ENCODE measurements at regions not wholly inside any gene's neighbourhood (a gene's known extent, or its start where the extent isn't known, plus 50 kb on each side); places are given as distances from the start of the nearest gene placed in this dataset.
"Not testable (repeated sequence)": the region's sequence is repeated elsewhere in the genome, so short reads cannot be mapped to it uniquely, and the experiment has no call there.

DNA sequence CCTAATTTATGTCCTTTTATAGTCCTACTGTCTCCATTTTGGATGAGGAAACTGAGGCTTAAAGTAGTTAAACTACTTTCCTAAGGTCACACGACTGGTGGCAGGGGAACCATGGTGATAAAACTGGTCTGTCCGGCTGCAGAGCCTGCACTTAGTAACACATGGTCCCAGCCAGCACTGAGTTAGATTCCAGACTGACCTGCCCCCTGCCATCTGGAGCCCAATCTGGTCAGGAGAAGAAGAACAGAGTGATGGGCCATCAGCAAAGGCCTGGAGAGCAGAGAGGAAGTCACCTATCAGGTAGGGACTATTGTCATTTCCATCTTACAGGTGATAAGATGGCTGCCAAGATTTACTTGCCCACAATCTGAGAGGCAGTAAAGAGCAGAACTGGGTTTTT is 86.6 kb upstream of the SLC25A48 start:
- CTCF ChIA-PET = no interaction called here
- H3K4me3 ChIP-seq (ENCODE audit: low read depth, low read length) = no peak overlapping the region
- TF ChIP-seq, protein P1, sequence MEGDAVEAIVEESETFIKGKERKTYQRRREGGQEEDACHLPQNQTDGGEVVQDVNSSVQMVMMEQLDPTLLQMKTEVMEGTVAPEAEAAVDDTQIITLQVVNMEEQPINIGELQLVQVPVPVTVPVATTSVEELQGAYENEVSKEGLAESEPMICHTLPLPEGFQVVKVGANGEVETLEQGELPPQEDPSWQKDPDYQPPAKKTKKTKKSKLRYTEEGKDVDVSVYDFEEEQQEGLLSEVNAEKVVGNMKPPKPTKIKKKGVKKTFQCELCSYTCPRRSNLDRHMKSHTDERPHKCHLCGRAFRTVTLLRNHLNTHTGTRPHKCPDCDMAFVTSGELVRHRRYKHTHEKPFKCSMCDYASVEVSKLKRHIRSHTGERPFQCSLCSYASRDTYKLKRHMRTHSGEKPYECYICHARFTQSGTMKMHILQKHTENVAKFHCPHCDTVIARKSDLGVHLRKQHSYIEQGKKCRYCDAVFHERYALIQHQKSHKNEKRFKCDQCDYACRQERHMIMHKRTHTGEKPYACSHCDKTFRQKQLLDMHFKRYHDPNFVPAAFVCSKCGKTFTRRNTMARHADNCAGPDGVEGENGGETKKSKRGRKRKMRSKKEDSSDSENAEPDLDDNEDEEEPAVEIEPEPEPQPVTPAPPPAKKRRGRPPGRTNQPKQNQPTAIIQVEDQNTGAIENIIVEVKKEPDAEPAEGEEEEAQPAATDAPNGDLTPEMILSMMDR (IDR thresholded peaks at IDR 0.05; ENCODE audit: low read depth, low read length) = no peak
- H3K27me3 ChIP-seq (ENCODE audit: control insufficient read depth, insufficient read depth, low read length) = no peaks in the 10 kb centered on the region
- peaks cover 2% of the 10 kb centered on the region; the same call in 1 of the 2 replicates for H3K9me3 ChIP-seq (ENCODE audit: control insufficient read depth, insufficient read depth, low read length)
- POLR2A ChIA-PET = no interaction called here
- no peak overlapping the region for H3K27ac ChIP-seq (ENCODE audit: low read depth, low read length)
- DNase-seq (ENCODE audit: low read depth, low spot score) = no peak

DNA sequence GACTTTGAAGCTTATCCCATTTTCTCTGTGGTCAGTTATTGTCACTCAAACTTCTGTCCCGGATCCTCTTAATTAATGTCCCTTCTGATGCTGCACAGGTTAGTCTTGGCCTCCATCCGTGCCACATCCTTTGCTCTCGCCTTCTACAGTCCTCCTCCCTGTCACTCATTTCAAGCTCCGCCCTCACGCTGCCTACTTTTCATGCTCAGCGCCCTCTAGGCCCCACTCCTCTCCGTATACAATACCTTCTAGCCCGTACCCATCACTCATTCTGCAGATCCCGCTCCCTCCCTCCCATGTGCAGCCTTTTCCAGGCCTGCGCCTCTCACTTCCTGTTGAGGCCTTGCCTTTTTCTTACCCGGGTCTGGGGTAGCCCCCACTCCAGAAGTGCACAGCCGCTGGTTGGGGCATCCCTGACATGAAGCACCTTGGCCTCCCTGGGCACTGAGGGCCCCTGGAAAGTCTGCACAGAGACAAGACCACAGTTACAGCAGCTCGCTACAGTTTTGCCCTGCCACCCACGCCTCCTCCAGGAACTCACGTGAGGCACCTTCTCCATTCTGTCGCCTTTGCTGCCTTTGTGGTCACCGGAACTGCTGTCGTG is 88.5 kb upstream of the SLC25A48 start:
- CTCF ChIA-PET = no interaction called here

DNA sequence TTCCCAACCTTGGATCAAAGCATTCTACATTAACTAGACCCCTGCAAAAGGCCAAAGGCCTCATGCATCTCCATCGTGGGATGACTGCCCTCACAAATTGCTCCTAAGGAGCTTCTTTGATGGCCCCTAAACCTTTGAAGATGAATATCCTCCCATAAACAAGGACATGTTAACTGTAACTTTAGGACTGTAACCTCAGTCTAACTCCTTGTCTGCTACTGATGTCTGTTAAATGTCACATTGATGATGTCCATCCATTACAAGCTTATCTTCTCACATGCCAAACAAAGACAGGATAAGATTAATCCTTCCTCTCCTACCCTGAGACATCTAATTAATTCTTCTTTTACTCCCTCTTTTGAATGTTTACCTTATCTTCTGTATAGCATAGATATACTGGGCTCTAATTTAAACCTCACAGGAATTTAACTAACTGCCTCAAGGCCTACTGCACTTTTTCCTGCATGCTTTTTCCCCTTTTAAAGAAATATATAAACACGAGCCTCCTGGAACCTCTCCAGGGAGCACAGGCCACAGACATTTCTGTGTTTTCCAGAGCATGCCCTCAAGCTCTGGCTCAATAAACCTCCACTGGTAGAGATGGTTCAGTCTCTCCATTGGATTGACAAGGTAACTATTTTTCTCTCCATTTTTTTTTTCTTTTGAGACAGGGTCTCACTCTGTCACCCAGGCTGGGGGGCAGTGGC is 90.6 kb upstream of the SLC25A48 start:
- H3K4me3 ChIP-seq (ENCODE audit: low read depth, low read length) = no peak overlapping the region
- no peaks in the 10 kb centered on the region for H3K27me3 ChIP-seq (ENCODE audit: control insufficient read depth, insufficient read depth, low read length)
- TF ChIP-seq, protein P1 (IDR thresholded peaks at IDR 0.05; ENCODE audit: low read depth, low read length) = no peak
- H3K9me3 ChIP-seq (ENCODE audit: control insufficient read depth, insufficient read depth, low read length) = peaks cover 2% of the 10 kb centered on the region; the same call in 1 of the 2 replicates
- DNase-seq (ENCODE audit: low read depth, low spot score) = no peak
- no peak overlapping the region for H3K27ac ChIP-seq (ENCODE audit: low read depth, low read length)
- POLR2A ChIA-PET = no interaction called here
- CTCF ChIA-PET = no interaction called here

More for the DNA sequence above, 88.5 kb upstream of the SLC25A48 start:
- Histone ChIP-seq H3K27ac (ENCODE audit: low read depth, low read length) (no peak overlapping the region), H3K4me3 (ENCODE audit: low read depth, low read length) (no peak overlapping the region), H3K27me3 (ENCODE audit: control insufficient read depth, insufficient read depth, low read length) (no peaks in the 10 kb centered on the region), H3K9me3 (ENCODE audit: control insufficient read depth, insufficient read depth, low read length) (peaks cover 2% of the 10 kb centered on the region; the same call in 1 of the 2 replicates)
- DNase-seq (ENCODE audit: low read depth, low spot score) = no peak
- POLR2A ChIA-PET = no interaction called here
- TF ChIP-seq, protein P1 (IDR thresholded peaks at IDR 0.05; ENCODE audit: low read depth, low read length) = no peak

DNA sequence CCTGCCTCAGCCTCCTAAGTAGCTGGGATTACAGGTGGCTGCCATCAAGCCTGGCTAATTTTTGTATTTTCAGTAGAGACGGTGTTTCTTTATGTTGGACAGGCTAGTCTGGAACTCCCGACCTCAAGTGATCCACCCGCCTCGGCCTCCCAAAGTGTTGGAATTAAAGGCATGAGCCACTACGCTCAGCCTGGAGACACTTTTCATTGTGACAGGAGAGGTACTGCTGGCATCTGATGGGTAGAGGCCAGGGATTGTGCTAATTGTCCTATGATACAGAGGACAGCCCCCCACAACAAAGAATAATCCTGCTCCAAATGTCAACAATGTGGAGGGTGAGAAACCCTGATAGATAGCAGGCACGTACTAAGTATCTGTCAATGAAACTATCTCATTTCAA is 91.3 kb upstream of the SLC25A48 start:
- ChIA-PET CTCF (no interaction called here), POLR2A (no interaction called here)
- Histone ChIP-seq H3K27me3 (ENCODE audit: control insufficient read depth, insufficient read depth, low read length) (no peaks in the 10 kb centered on the region), H3K27ac (ENCODE audit: low read depth, low read length) (no peak overlapping the region), H3K9me3 (ENCODE audit: control insufficient read depth, insufficient read depth, low read length) (peaks cover 2% of the 10 kb centered on the region; the same call in 1 of the 2 replicates), H3K4me3 (ENCODE audit: low read depth, low read length) (no peak overlapping the region)
- DNase-seq (ENCODE audit: low read depth, low spot score) = no peak
- TF ChIP-seq, protein P1 (IDR thresholded peaks at IDR 0.05; ENCODE audit: low read depth, low read length) = no peak

DNA sequence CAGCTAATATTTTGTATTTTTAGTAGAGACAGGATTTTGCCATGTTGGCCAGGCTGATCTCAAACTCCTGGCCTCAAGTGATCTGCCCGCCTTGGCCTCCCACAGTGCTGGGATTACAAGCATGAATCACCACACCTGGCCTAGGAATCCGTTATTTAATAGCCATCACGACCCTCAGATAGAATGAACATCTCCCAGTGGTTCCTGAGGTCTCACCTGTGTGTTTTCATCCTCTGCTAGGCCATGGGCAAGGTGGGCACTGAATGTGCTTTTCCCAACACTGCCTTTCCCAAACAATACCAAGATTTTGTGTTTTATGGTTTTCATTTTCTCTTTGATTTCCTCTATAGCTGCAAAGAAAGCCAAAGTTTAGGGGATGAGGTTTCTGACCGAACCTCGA is 92.2 kb upstream of the SLC25A48 start:
- H3K27ac ChIP-seq (ENCODE audit: low read depth, low read length); H3K4me3 ChIP-seq (ENCODE audit: low read depth, low read length); H3K9me3 ChIP-seq (ENCODE audit: control insufficient read depth, insufficient read depth, low read length); DNase-seq (ENCODE audit: low read depth, low spot score); POLR2A ChIA-PET; CTCF ChIA-PET; H3K27me3 ChIP-seq (ENCODE audit: control insufficient read depth, insufficient read depth, low read length): not testable (repeated sequence)

Data from AG04450 (cell line).